HepG2 (cell line): ENCODE measurements at regions not wholly inside any gene's neighbourhood (a gene's known extent, or its start where the extent isn't known, plus 50 kb on each side); places are given as distances from the start of the nearest gene placed in this dataset.

Experiments used
- ATAC-seq: fragments of 200-7000 bp; cut with Tn5 transposase; 3 replicates; pipeline ENCODE4 v1.9.1; 2020; ENCODE audit warnings: mild to moderate bottlenecking, moderate library complexity
- BruUV-seq: library from RNA; stranded (reverse); fragments of 400-500 nt; replicated peaks from 2 replicates; lab custom pipeline; 2021; lab: Mats Ljungman, UMichigan
- CTCF ChIA-PET: fragments of 300-600 bp; formaldehyde crosslinking; extraction: SDS; loops from one replicate; lab custom pipeline; 2021; ENCODE audit warnings: low total read pairs, inconsistent platforms, low intra/inter-chr PET ratio; lab: Yijun Ruan, JAX
- POLR2A ChIA-PET: fragments of 350-600 bp; sonication (Branson Sonifier 250); formaldehyde crosslinking; loops from one replicate; lab custom pipeline; 2020; ENCODE audit warnings: antibody characterized with exemption, inconsistent platforms; lab: Yijun Ruan, JAX
- DNase-seq: peaks from one replicate; pipeline ENCODE4 v3.0.0-alpha.2; 2015; ENCODE audit warnings: low spot score
- FAIRE-seq: peaks from 3 replicates; lab custom pipeline; 2011; peaks lifted over from hg19 to GRCh38; lab: Jason Lieb, UNC
- H2AFZ ChIP-seq: one replicate; pipeline ENCODE4 v1.6.1; 2011; ENCODE audit warnings: low read length, inconsistent platforms
- H3K27ac ChIP-seq: fragments of 300-600 bp; 3 replicates; pipeline ENCODE4 v1.8.0; 2011; ENCODE audit warnings: mixed run types, mild to moderate bottlenecking, mixed read lengths, low read length, inconsistent platforms; ENCODE audit not compliant: insufficient read depth; ENCODE audit errors: extremely low read length
- H3K27me3 ChIP-seq, 2 experiments: fragments of 200-600 bp in 1 of 2; 2 replicates in 1 of 2; 3 replicates in 1 of 2; pipeline versions ENCODE4 v1.6.0 to v1.8.0; 2011; ENCODE audit warnings: low read length in 2 of 2, mild to moderate bottlenecking in 2 of 2, moderate library complexity in 2 of 2, inconsistent platforms in 1 of 2; ENCODE audit not compliant: insufficient read depth in 2 of 2, control insufficient read depth in 1 of 2
- H3K36me3 ChIP-seq, 2 experiments: fragments of 200-600 bp in 1 of 2; replicated peaks in 1 of 2; 2 replicates in 1 of 2; 3 replicates in 1 of 2; pipeline versions ENCODE4 v1.5.1 to v1.8.0; 2011; ENCODE audit warnings: low read length in 2 of 2, inconsistent platforms in 1 of 2; ENCODE audit not compliant: insufficient read depth in 2 of 2, control insufficient read depth in 1 of 2
- H3K4me1 ChIP-seq: 2 replicates; pipeline ENCODE4 v1.5.1; 2012; ENCODE audit warnings: low read length, inconsistent platforms; ENCODE audit not compliant: insufficient read depth
- H3K4me2 ChIP-seq: 2 replicates; pipeline ENCODE4 v1.6.0; 2011; ENCODE audit warnings: low read depth, low read length, inconsistent platforms
- H3K4me3 ChIP-seq, 3 experiments: fragments of 200-600 bp in 1 of 3; sonication (generic), shearing (Covaris generic) in 1 of 3; replicated peaks in 1 of 3; 2 replicates each; pipeline ENCODE4 v1.5.1; 2011 to 2016; ENCODE audit warnings: low read length in 3 of 3, inconsistent platforms in 2 of 3, low read depth in 2 of 3, mild to moderate bottlenecking in 2 of 3, control low read depth in 1 of 3, mixed read lengths in 1 of 3; ENCODE audit not compliant: insufficient read depth in 1 of 3
- H3K79me2 ChIP-seq: one replicate; pipeline ENCODE4 v1.6.1; 2011; ENCODE audit warnings: low read length, inconsistent platforms; ENCODE audit not compliant: insufficient read depth
- H3K9ac ChIP-seq: 2 replicates; pipeline ENCODE4 v1.6.0; 2011; ENCODE audit warnings: mild to moderate bottlenecking, low read depth, low read length, inconsistent platforms; ENCODE audit not compliant: insufficient read depth
- H3K9me3 ChIP-seq: 2 replicates; pipeline ENCODE4 v1.5.1; 2012; ENCODE audit warnings: mild to moderate bottlenecking, low read length
- H4K20me1 ChIP-seq: 2 replicates; pipeline ENCODE4 v1.6.0; 2011; ENCODE audit warnings: inconsistent platforms, mild to moderate bottlenecking, low read length, moderate library complexity; ENCODE audit not compliant: insufficient read depth
- ADNP ChIP-seq: sonication (generic); formaldehyde crosslinking; IDR thresholded peaks from 2 replicates; pipeline ENCODE4 v1.4.0; 2020; ENCODE audit warnings: missing genetic modification reagents
- HOXA9 ChIP-seq: sonication (generic); formaldehyde crosslinking; IDR thresholded peaks from 2 replicates; pipeline ENCODE4 v1.8.1; 2022; ENCODE audit warnings: missing genetic modification reagents, mild to moderate bottlenecking, moderate library complexity, borderline replicate concordance
- ZMYM3 ChIP-seq: sonication (generic); formaldehyde crosslinking; IDR thresholded peaks from 2 replicates; pipeline ENCODE4 v1.5.1; 2020; ENCODE audit warnings: mild to moderate bottlenecking, missing genetic modification reagents
- ZNF256 ChIP-seq: sonication (generic); formaldehyde crosslinking; conservative IDR thresholded peaks from 2 replicates; pipeline ENCODE4 v1.4.0; 2020; ENCODE audit warnings: missing genetic modification reagents
- WGBS: methylation state at CpG from one replicate; pipeline ENCODE4 v1.1.6; 2017; ENCODE audit warnings: low lambda C conversion rate; 5-methylcytosine and 5-hydroxymethylcytosine counted together
- in situ Hi-C: cut with HindIII; loops from 2 replicates; pipeline ENCODE4 v1.10.0; 2017; ENCODE audit warnings: low pct_unique_long_range_greater_than_20kb; ENCODE audit not compliant: extremely low pct_ligation_motif_present
- intact Hi-C: fragments of 100-400 bp; cut with micrococcal nuclease; formaldehyde crosslinking; loops from one replicate; pipeline ENCODE4 v1.10.0; 2022; ENCODE audit not compliant: unreplicated experiment

GRCh38 chr10:30518907-30519306 lies 84.9 kb downstream of the MAP3K8 start:
- in situ Hi-C loops (no loop called here), intact Hi-C loops (no loop called here)
- FAIRE-seq (no peak), DNase-seq (no peak), ATAC-seq (no peak)
- Histone ChIP-seq H3K27me3 (no peaks in the 10 kb centered on the region), H3K4me3 (no peak overlapping the region), H3K36me3 (no peaks in the 10 kb centered on the region), H3K27ac (no peak overlapping the region), H4K20me1 (no peaks in the 10 kb centered on the region), H3K9me3 (peaks cover 5% of the 10 kb centered on the region; the same call in 1 of the 2 replicates), H3K4me1 (peaks cover 41% of the 10 kb centered on the region), H3K79me2 (no peaks in the 10 kb centered on the region)
- POLR2A ChIA-PET, result no interaction called here
- no TSS peak for BruUV-seq
- CTCF ChIA-PET, result no interaction called here
- TF ChIP-seq ADNP (CRISPR knock-in tag), result peak; percentile 14; the same call in 1 of the 2 replicates
- TF ChIP-seq ZMYM3 (CRISPR knock-in tag), result 0 out of 2 replicates have a peak, but pooled peaks have one; percentile 42
- TF ChIP-seq ZNF256 (CRISPR knock-in tag), result no peak
- no peak for TF ChIP-seq HOXA9 (CRISPR knock-in tag)
- TF ChIP-seq, all 625 proteins: peak for 2
- Histone ChIP-seq H3K9ac (no peak overlapping the region), H3K4me2 (no peak overlapping the region), H2AFZ (no peak overlapping the region)
- 68% methylated on average over 1 of the region's 1 CpG for WGBS
